Occipital lobe (tissue), 1 donor: ENCODE measurements at regions not wholly inside any gene's neighbourhood (a gene's known extent, or its start where the extent isn't known, plus 50 kb on each side); places are given as distances from the start of the nearest gene placed in this dataset.
"Not testable (repeated sequence)": the region's sequence is repeated elsewhere in the genome, so short reads cannot be mapped to it uniquely, and the experiment has no call there.

Experiments used
- DNase-seq: peaks from one replicate; lab custom pipeline; 2025; lab: John Stamatoyannopoulos, UW

- DNase-seq = no peak
These were observed 459.5 kb upstream of the FAR2 start for GRCh38 chr12:28689398-28690175.

- no peak for DNase-seq
These were observed 455.4 kb upstream of the FAR2 start for GRCh38 chr12:28693565-28694219.

GRCh38 chr12:28698553-28698952 is 450.5 kb upstream of the FAR2 start:
- no peak for DNase-seq

- DNase-seq = no peak
These were observed 450.0 kb upstream of the FAR2 start for GRCh38 chr12:28699029-28699428.

- DNase-seq = no peak
These were observed 448.9 kb upstream of the FAR2 start for GRCh38 chr12:28700161-28700560.

GRCh38 chr12:28704477-28705169 is 444.5 kb upstream of the FAR2 start:
- DNase-seq = no peak

- no peak for DNase-seq
These were observed 440.1 kb upstream of the FAR2 start for GRCh38 chr12:28708918-28709371.

GRCh38 chr12:28709986-28710685 is 438.9 kb upstream of the FAR2 start:
- no peak for DNase-seq

GRCh38 chr12:28710882-28711281 is 438.2 kb upstream of the FAR2 start:
- no peak for DNase-seq

- DNase-seq = no peak
These were observed 437.7 kb upstream of the FAR2 start for GRCh38 chr12:28711421-28711820.

- no peak for DNase-seq
These were observed 406.3 kb upstream of the FAR2 start for GRCh38 chr12:28742791-28743190.

GRCh38 chr12:28746734-28747325 is 402.2 kb upstream of the FAR2 start:
- no peak for DNase-seq

- DNase-seq = no peak
These were observed 398.0 kb upstream of the FAR2 start for GRCh38 chr12:28750946-28751685.

GRCh38 chr12:28755027-28755426 is 394.1 kb upstream of the FAR2 start:
- no peak for DNase-seq

- no peak for DNase-seq
These were observed 389.7 kb upstream of the FAR2 start for GRCh38 chr12:28759333-28759732.

GRCh38 chr12:28760040-28760903 is 388.8 kb upstream of the FAR2 start:
- not testable (repeated sequence) for DNase-seq

GRCh38 chr12:28761897-28762296 is 387.2 kb upstream of the FAR2 start:
- DNase-seq = not testable (repeated sequence)

GRCh38 chr12:28766398-28766797 is 382.7 kb upstream of the FAR2 start:
- DNase-seq = no peak

- no peak for DNase-seq
These were observed 381.2 kb upstream of the FAR2 start for GRCh38 chr12:28767836-28768348.
